GM18873 (cell line): ENCODE measurements at regions not wholly inside any gene's neighbourhood (a gene's known extent, or its start where the extent isn't known, plus 50 kb on each side); places are given as distances from the start of the nearest gene placed in this dataset.
A peak's percentile ranks its signal among the peaks of the same experiment; 100 is the strongest.
"Not testable (repeated sequence)": the region's sequence is repeated elsewhere in the genome, so short reads cannot be mapped to it uniquely, and the experiment has no call there.

Source experiments
- ATAC-seq: cut with Tn5 transposase; IDR thresholded peaks from one replicate; pipeline ENCODE4 v1.9.1; 2021; ENCODE audit warnings: mild to moderate bottlenecking, moderate library complexity, moderate number of reproducible peaks; ENCODE audit not compliant: unreplicated experiment, low FRiP score

DNA sequence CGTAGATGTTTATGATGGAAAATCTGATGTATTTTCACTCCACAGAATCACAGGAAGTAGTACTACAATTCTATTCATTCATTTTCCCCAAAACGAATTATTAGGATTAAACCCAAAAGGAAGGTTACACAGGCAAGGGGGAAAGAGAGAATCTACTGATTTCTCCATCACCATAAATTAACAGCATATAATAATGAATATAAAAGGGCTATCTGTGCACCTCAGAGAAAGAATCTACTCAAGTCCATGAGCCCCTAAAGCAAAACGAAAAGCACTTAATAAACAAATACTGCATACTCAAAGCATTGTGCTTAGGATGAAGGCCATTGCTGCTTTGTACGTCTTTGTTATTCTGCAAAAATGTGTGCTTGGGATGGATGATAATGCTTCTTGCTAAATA lies 740.5 kb upstream of the SEMA6A start:
- ATAC-seq, result no peak

DNA sequence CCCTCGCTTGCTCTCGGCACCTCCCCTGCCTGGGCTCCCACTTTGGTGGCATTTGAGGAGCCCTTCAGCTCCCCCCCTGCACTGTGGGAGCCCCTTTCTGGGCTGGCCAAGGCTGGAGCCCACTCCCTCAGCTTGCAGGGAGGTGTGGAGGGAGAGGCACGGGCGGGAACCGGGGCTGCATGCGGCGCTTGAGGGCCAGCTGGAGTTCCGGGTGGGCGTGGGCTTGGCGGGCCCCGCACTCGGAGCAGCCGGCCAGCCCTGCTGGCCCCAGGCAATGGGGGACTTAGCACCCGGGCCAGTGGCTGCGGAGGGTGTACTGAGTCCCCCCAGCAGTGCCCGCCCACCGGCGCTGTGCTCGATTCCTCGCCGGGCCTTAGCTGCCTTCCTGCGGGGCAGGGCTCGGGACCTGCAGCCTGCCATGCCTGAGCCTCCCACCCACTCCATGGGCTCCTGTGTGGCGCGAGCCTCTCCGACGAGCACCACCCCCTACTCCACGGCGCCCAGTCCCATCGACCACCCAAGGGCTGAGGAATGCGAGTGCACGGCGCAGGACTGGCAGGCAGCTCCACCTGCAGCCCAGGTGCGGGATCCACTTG lies 730.0 kb upstream of the SEMA6A start:
- not testable (repeated sequence) for ATAC-seq

DNA sequence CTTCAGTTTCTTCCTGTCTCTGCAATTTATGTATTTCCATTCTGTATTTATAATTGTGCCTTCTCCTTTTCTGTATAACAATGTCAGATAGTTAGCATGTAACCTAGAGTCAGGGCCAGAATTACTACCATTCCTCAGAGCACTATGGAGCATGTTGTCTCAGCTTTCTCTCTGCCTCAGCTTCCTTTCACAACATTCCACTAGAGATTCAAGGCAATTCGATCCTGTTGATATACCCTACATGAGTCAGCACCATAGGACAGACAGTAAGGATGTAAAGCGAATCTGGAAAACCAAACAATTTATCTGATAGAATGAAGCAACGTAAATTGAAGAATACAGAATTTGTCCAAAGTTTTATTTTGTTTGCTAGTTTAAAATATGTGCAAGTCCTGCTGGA lies 728.3 kb upstream of the SEMA6A start:
- no peak for ATAC-seq

DNA sequence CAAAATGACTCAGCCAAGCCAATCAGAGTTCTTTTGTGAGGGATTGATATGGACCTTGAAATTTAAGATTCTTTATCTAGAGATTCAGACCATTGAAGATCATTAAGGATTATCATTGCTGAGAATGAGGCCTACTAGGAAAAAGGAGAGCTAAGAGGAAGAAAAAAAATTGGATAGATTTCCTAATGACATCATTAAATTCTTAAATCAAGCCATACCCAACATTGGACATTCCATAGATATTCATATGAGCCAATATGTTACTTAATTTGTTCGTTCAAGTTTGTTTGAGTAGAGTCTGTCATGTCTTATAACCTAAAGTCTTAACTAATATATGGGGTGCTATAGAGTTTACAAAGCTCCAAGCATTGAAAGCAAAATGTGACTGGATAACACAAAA lies 727.9 kb upstream of the SEMA6A start:
- no peak for ATAC-seq

DNA sequence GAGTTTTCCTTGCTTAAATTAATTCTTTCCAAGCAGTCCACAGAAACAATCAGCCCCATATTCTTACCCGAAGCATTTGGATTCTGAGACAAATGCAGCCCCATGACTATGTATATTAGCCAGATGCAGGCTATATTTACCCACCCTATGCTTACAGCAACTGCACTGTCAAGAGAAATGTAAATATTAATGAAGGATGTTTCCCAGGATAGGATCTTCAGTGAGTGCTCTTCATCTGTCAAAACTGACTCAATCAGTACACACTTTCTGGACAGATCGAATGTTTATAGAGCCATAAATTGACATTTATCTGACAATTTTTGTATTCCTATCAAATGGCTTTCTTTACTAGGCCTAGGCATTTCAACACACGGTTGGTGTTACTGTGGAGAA lies 725.3 kb upstream of the SEMA6A start:
- ATAC-seq, result no peak

DNA sequence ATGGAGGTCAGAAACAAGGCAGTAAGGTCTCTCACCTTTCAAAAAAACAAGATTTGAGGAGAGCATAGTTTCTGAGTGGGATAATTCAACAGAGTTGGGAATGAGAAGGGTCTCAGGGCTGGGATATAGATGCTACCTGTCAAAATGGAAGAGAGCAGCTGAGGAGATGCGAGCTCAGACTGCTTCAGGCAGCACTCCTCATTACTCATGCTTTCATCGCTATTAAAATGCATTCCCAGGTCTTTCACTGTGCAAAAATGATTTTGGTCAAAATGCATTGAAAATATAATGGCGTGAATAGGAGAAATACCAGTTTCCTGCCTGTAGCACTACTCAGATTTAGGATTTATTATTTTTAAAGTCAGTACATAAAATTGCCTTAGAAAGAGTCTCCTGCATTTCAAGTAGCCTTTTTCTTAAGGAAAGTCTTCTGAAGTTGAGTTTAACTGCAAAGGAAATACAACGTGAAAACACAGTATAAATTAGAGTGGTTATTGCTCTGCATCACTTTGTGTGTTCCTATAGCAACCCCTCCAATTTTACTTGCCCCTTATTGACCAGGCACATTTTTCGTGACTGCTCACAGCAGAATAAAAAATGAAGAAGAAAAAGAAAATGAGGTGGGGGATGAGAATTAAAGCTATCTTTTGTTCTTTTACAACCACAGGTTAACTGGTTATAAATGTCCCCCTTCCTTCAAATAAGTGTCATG lies 724.8 kb upstream of the SEMA6A start:
- ATAC-seq, result no peak

DNA sequence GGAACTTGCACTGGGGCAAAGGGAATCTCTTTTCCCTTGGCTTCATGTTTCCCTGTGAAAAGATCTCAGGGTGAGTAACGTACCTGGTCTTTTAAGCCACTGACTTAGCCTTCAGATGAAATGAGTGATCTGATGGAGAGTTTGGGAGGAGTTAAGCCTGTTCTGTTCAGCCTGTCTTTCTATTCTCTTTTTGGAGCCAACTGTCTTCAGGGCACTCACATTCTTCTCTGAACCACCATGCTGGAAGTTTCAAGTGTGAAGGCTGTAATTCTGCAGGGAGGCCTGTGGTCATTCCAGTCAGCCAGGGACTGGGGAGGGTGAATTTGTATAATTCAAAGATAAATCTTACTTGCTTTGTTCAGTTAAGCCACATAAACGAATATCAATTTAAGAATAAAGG lies 722.2 kb upstream of the SEMA6A start:
- no peak for ATAC-seq

DNA sequence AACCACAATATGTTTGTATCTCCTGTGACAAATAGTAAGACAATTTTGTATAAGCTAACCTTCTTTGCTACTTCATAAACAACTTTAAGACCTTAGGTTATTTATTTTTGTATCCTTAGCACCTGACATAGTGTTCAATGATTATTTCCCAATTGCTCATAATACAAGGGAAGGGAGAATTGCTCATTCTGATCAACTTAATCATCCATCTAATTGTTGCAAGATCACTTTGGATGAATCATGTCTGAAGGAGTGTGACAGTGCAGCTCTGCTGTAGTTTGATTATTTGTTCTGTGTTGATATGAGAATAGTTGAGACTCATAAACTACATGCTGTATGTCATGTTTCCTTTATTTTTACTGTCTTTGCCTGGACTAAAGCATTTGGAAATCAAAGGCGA lies 721.3 kb upstream of the SEMA6A start:
- no peak for ATAC-seq

DNA sequence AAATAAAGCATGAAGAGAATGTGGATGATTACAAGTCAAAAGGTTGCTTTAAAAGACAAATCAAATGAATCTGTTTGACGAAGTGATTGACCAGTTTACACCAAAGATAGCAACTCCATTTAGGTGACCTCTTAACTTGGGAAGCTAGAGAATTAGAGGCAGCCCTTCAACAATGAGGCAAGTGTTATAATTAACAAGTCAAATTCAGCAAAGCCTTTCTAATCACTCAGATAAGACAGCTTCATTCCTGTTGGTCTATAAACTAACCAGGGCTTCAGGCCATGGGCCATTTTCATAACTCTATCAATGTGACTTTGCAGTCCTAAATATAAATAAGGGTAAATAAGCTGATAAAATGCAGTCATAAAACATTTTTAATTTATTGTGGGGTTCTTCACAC lies 712.2 kb upstream of the SEMA6A start:
- ATAC-seq, result no peak

DNA sequence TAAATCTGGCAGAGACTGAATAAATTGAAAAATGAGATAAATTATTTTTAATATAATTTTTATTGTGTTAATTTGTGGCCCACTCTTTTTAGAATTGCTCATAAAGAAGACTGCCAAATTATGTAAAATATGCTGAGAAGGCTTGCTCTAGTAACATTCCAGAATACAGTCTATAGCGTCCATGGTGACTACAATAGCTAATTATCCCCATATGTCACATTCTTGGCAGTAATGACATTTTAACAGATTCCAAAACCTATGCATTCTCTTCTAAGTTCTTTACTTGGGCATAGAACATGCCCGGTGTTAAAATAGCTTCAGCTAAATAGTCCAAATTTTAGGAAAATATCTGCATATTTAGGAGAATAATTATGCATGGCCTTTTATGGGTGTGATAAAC lies 697.0 kb upstream of the SEMA6A start:
- no peak for ATAC-seq

DNA sequence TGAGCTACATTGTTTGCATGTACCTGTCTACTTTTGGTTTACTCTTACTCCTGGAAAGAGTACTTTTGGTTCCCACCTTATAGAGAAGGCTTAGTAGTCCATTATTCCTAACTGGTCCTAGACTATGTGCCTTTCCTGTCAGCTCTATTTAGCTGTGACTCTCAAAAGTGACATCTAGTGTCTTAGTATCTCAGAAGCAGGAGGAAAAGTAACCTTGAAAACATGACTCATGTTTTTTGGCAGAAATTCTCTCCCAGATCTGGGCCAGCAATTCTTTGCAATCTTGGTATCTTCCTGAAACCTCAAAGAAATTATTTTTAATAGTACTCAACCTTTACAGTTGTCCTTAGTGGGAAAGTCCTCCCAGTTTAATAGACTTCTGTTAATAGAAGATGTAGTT lies 691.7 kb upstream of the SEMA6A start:
- ATAC-seq, result no peak

DNA sequence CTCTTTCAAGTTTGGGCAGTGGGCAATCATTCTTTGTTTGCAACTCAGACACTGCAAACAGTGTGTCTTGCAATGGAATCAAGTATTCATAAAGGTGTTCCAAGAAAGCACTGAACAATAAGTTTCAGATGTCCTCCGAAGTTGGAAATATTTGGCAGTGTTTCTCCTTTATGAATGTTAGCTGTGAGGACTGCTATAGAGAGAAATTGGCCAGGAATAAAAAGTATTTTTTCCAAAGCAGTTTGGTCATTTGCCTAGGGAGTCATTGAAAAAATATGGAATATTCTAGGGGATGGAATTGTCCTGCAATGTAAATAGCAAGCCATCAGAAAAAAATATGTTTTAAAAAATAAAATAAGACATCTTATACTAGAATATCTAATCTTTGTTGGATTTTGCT lies 688.6 kb upstream of the SEMA6A start:
- ATAC-seq, result no peak

DNA sequence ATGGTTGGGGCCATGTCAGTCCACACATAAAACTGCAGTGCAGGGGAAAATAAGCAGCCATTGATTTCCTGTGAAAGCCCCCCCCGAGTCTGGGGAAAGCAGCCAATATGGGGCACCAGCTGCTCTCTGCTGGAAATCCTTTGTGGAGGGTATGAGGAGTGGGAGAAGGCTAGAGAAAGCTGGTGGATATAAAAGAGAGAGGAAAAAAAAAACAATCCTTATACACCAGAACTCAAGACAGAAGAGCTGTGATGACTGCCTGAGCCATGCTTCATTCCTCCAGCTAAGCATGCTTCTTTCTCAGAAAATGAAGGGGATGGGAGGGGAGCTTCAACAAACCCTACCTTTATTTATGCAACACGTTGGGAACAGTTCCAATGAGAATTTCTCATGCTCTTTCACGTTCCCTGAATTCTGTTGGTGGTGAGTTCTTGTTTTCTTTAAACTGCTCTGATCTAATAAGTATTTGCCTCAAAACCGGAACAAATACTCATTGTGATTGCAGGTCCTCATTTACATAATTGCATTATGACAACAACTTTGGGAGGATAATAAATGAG lies 688.0 kb upstream of the SEMA6A start:
- ATAC-seq, result no peak

DNA sequence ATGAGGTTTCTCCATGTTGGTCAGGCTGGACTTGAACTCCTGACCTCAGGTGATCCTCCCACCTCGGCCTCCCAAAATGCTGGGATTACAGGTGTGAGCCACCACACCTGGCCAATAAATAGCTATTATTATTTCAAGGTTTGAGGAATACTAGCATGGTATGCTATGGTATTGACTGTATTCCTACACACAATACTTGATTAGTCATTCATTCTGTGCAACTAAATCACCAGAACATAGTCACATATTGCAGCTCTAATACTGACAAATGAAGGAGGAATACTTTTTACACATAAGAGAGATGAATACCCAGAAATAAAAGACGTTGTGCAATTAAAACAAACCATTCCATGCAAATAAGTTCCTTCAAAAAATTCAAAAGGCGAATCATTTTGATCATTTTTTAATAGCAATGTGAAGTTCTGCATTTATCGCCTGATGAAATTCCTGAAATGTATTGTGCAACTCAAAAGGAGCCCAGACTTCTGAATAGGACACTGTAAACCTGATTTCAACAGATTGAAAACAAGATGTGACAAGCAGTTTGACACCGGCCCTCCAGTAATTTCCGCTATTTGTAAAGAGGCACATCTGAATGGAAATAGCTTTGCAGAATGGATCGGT lies 687.4 kb upstream of the SEMA6A start:
- no peak for ATAC-seq

DNA sequence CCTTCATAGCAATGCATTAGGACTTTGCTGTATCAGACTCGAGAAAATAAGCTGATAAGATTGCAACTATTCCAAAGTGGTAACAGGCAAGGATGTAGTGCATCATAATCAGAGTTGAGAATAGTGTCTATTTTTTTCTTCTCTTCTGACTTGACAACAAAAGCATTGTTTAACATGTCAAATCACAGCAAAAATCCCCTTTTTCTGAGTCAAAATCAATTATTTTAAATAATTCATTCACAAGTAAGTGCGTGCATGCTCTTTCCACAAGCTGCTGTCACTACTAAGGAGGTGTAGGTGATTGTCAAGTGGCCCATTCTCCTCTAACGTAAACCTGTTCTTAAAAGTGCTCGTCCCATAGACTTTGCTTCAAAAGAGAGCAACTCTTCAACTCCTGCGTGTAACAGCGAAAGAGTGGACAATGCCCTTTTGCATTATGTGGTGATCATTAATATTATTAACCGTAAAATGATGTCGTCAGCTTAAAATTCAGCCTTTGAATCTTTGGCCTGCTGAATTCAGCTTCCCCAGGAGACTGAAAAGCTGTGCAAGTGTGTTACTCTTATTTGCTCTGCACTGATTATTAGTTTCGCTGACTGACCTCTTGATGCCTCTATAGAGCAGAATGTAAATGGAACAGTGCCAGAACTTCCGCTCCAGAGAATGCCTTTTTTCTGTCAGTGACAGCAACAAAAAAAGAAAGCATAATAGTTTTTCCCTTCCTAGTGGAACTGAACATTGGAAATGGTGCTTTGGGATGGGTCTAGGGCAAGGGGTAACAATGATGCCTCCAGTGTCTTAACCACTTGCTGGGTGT lies 680.8 kb upstream of the SEMA6A start:
- no peak for ATAC-seq

DNA sequence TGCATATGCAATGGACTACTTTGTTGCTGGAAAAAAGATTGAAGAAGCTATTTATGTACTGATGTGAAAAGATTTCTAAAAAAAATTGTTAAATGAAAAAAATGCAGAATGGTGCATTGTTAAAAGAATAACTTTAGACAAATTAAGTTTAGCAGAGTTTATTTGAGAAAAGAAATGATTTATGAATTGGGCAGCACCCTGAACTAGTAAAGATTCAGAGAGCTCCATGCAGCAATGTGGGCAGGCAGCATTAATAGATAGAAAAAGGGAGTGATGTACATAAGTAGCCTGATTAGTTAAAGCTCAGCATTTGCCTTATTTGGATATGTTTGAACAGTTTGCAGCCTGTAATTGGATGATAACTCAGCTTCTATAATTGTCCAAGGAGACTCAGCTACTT lies 677.9 kb upstream of the SEMA6A start:
- ATAC-seq, result no peak

DNA sequence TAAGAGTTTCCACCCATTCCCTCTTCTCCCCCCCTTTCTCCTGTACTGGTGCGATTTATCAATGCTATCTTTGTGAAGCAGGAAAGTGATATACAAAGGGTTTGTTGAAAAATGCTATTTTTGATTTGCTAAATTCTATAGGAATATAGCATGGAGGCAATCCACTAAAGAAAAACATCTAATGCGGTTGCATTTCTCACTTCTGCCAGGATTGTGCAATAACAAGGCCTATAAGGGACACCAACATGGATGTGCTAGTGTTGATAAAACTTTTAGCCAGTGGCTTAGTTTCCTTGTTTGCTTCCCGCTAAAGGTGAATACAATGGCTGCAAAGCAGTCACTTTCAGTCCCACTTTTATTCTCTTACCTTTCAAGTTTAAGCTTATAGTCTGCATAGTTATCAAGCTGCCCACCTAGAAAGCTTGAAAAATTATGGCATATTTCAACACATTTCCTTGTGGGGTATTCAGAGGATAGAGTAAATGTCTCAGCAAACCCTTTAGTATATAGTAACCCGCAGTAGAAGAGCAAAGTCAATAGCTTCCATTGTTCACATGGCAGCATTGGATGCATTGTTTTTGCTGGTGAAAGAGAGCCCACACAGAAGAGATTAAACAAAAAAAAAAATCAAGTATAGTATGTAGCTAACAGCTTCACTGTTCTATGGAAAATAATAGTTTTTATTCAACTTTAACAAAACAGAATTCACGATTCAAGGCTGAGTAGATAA lies 674.6 kb upstream of the SEMA6A start:
- no peak for ATAC-seq

DNA sequence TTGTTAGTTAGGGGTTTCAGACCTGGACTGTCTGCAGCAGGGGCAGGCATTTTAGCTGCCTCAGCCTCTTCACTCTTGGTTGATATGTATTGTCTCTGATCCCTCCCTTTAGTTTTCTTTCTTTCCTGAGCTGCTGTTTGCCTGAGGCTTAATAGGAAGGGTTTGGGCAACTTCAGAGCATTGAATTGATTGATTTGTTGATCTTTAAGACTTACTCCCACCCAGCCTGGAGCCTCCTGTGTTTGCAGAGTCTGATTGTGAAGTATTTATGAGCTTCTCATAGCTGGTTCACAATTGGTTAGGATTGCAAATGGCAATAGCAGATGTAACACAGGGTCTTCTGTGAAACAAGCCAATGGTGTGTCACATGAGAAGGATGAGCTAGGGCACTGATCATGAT lies 671.8 kb upstream of the SEMA6A start:
- ATAC-seq, result no peak

DNA sequence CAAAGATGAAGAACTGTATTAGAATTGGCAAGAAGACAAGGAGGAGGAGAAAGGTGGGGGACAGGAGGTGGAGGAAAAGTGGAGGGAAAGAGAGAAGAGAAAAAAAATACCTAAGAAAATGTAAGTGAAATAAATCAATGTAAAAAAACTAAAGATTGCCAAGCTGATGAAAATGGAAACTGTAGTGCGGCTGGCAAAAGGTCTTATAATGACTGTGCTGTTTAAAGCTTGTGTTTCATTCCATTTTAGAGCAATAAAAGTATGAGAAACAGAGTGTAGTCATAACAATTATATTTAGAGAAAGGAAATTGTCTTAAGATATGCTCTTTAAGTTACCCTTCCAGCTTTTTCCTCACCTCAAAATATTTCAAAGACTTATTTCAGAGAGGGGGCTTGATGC lies 670.5 kb upstream of the SEMA6A start:
- ATAC-seq, result peak; percentile 70

DNA sequence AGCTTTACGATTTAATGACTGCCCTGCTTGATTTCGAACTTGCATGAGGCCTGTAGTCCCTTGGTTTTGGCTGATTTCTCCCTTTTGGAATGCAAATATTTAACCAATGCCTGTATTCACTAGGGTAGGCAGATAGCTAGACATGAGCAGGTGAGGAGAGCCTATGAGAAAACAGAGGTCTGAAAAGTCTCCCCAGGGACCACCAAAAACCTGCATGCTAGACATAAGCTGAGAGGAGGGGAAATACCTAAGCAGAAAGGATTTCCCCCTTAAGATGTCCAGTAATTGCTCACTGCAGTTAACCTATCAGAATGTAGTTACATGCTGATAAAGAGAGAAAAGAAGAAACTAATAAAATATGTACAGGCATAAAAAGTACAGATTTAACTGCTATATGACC lies 667.4 kb upstream of the SEMA6A start:
- peak; percentile 48 for ATAC-seq
